ENCODE measurements at regions not wholly inside any gene's neighbourhood (a gene's known extent, or its start where the extent isn't known, plus 50 kb on each side); places are given as distances from the start of the nearest gene placed in this dataset.

- DNase-seq = no peak
Measured at GRCh38 chr22:47450876-47451475, 688.5 kb downstream of the TBC1D22A start.

- DNase-seq = no peak
Measured at GRCh38 chr22:47449508-47450270, 687.2 kb downstream of the TBC1D22A start.

GRCh38 chr22:47448231-47449223 is 686.1 kb downstream of the TBC1D22A start:
- no peak for DNase-seq

GRCh38 chr22:47446821-47447810 is 684.7 kb downstream of the TBC1D22A start:
- no peak for DNase-seq

- DNase-seq = no peak
Measured at GRCh38 chr22:47446331-47446730, 683.9 kb downstream of the TBC1D22A start.

GRCh38 chr22:47445716-47446290 is 683.4 kb downstream of the TBC1D22A start:
- no peak for DNase-seq

- no peak for DNase-seq
Measured at GRCh38 chr22:47445212-47445611, 682.8 kb downstream of the TBC1D22A start.

- no peak for DNase-seq
Measured at GRCh38 chr22:47444746-47445065, 682.3 kb downstream of the TBC1D22A start.

- DNase-seq = no peak
Measured at GRCh38 chr22:47443836-47444745, 681.6 kb downstream of the TBC1D22A start.

GRCh38 chr22:47442821-47443220 is 680.4 kb downstream of the TBC1D22A start:
- DNase-seq = no peak

GRCh38 chr22:47439643-47440265 is 677.3 kb downstream of the TBC1D22A start:
- no peak for DNase-seq

- DNase-seq = no peak
Measured at GRCh38 chr22:47437636-47438035, 675.2 kb downstream of the TBC1D22A start.

GRCh38 chr22:47437110-47437509 is 674.7 kb downstream of the TBC1D22A start:
- DNase-seq = no peak

GRCh38 chr22:47435826-47436225 is 673.4 kb downstream of the TBC1D22A start:
- DNase-seq = no peak

- no peak for DNase-seq
Measured at GRCh38 chr22:47435204-47435487, 672.7 kb downstream of the TBC1D22A start.

GRCh38 chr22:47434336-47435203 is 672.1 kb downstream of the TBC1D22A start:
- no peak for DNase-seq

GRCh38 chr22:47433627-47434026 is 671.2 kb downstream of the TBC1D22A start:
- no peak for DNase-seq

GRCh38 chr22:47432683-47433082 is 670.2 kb downstream of the TBC1D22A start:
- no peak for DNase-seq
